Right atrium auricular region (tissue), 2 donors: ENCODE measurements at regions not wholly inside any gene's neighbourhood (a gene's known extent, or its start where the extent isn't known, plus 50 kb on each side); places are given as distances from the start of the nearest gene placed in this dataset.
"Not testable (repeated sequence)": the region's sequence is repeated elsewhere in the genome, so short reads cannot be mapped to it uniquely, and the experiment has no call there.

Experiments used
- DNase-seq: peaks from one replicate; pipeline ENCODE4 v3.0.0-alpha.2; 2019; ENCODE audit warnings: low spot score
- H3K27ac ChIP-seq, 2 donors: fragments of 200-600 bp; sonication (generic); 1 replicate in 1 of 2; 2 replicates in 1 of 2; pipeline ENCODE4 v1.5.1; 2016 to 2019
- H3K27me3 ChIP-seq, 2 donors: fragments of 200-600 bp; sonication (generic); one replicate each; pipeline versions ENCODE4 v1.5.1 to v1.6.0; 2017 to 2019
- H3K36me3 ChIP-seq: fragments of 200-600 bp; sonication (generic); one replicate; pipeline ENCODE4 v1.5.1; 2016
- H3K4me1 ChIP-seq, 2 donors: fragments of 200-600 bp; sonication (generic); one replicate each; pipeline versions ENCODE4 v1.5.1 to v1.6.0; 2017 to 2019
- H3K4me3 ChIP-seq, 2 donors: fragments of 200-600 bp; sonication (generic); 1 replicate in 1 of 2; 2 replicates in 1 of 2; pipeline ENCODE4 v1.5.1; 2017 to 2019; ENCODE audit warnings: mild to moderate bottlenecking in 1 of 2, moderate library complexity in 1 of 2
- H3K9me3 ChIP-seq, 2 donors: fragments of 200-600 bp; sonication (generic); one replicate each; pipeline ENCODE4 v1.5.1; 2019
- CTCF ChIP-seq, 2 donors: fragments of 200-600 bp; sonication (generic); IDR thresholded peaks; one replicate each; pipeline ENCODE4 v1.5.1; 2019; ENCODE audit warnings: antibody characterized with exemption in 2 of 2

DNA sequence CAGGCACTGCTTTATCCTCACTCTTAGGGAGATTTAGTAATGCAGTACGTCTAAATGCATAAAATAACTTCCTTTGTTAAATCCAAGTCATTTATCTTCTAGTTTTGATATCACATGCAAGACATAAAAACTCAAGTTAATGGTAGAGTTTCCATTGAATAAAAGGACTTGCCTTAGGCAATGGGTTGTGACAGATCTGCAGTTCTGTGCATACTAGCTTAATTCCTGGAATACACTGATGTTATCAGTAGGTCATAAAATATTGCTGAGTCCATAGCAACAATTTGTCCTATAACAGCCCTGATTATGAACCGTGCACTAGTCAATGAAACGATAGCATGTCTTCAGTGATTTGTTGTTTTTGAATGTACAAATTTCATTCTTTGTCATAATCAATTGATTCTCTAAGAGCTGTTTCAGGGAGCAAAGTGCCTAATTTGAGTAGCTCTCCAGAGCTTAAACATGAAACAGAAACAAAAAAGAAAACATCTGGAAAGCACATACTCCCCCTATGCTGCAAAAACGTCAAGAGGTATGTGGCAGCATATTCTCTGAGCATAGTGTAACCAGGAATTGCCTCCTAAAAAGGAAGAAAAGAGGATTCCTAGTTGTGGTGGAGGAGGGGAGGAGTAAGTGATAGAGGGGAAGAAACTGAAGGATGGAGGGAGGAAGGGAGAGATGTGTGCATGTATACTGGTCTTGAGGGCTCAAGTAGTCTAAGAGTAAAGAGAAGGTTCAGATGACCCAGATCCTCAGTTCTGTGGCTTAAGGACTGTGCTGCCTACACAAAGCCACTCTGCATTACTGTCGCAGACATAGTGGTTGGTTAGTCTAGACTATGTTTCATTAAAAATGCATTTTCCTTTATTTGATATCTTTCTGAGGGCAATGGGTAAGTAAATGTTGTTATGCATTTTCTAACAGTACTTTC, 589.2 kb downstream of the PRR16 start:
- Histone ChIP-seq H3K27me3 (no peaks in the 10 kb centered on the region), H3K36me3 (no peaks in the 10 kb centered on the region), H3K4me1 (no peaks in the 10 kb centered on the region), H3K4me3 (no peak overlapping the region), H3K27ac (no peak overlapping the region), H3K9me3 (no peaks in the 10 kb centered on the region)
- no peak for DNase-seq
- no peak for TF ChIP-seq CTCF (IDR thresholded peaks at IDR 0.05)

GRCh38 chr5:121055586-121055985, 591.5 kb downstream of the PRR16 start:
- no peak for DNase-seq
- Histone ChIP-seq H3K4me1 (no peaks in the 10 kb centered on the region), H3K27me3 (no peaks in the 10 kb centered on the region), H3K27ac (no peak overlapping the region), H3K36me3 (no peaks in the 10 kb centered on the region), H3K9me3 (no peaks in the 10 kb centered on the region), H3K4me3 (no peak overlapping the region)
- no peak for TF ChIP-seq CTCF (IDR thresholded peaks at IDR 0.05)

DNA sequence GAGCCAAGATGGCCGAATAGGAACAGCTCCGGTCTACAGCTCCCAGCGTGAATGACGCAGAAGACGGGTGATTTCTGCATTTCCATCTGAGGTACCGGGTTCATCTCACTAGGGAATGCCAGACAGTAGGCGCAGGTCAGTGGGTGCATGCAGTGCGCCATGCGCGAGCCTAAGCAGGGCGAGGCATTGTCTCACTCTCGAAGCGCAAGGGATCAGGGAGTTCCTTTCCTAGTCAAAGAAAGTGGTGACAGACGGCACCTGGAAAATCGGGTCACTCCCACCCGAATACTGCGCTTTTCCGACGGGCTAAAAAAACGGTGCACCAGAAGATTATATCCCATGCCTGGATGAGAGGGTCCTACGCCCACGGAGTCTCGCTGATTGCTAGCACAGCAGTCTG, 600.1 kb downstream of the PRR16 start:
- DNase-seq, H3K27ac ChIP-seq, H3K9me3 ChIP-seq, H3K4me3 ChIP-seq, H3K4me1 ChIP-seq, H3K36me3 ChIP-seq, H3K27me3 ChIP-seq: not testable (repeated sequence)

DNA sequence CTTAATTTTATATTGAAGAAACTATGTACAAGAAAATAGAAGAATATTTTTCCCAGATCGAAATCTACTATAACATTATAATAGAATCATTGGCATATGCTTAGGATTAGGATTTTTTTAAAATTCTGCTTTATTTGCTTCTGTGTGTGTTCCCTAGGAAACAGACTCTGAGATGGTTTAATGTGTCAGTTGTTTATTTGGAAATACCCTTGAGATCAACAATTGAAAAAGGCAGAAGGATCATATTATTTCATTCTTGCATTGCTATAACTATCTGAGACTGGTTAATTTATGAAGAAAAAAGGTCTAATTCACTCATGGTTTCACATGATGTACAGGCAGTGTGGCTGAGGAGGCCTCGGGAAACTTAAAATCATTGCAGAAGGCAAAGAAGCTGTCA, 622.6 kb downstream of the PRR16 start:
- Histone ChIP-seq H3K4me3 (no peak overlapping the region), H3K9me3 (no peaks in the 10 kb centered on the region), H3K27me3 (no peaks in the 10 kb centered on the region), H3K36me3 (no peaks in the 10 kb centered on the region), H3K4me1 (no peaks in the 10 kb centered on the region), H3K27ac (no peak overlapping the region)
- TF ChIP-seq CTCF (IDR thresholded peaks at IDR 0.05), result no peak
- DNase-seq, result no peak

- no peak overlapping the region for H3K4me3 ChIP-seq
- H3K9me3 ChIP-seq, result no peaks in the 10 kb centered on the region
- no peak for DNase-seq
- TF ChIP-seq CTCF (IDR thresholded peaks at IDR 0.05), result no peak
- no peaks in the 10 kb centered on the region for H3K4me1 ChIP-seq
- no peaks in the 10 kb centered on the region for H3K36me3 ChIP-seq
- no peaks in the 10 kb centered on the region for H3K27me3 ChIP-seq
- no peak overlapping the region for H3K27ac ChIP-seq
Observed at GRCh38 chr5:121087560-121087959, 623.5 kb downstream of the PRR16 start.

- Histone ChIP-seq H3K4me1 (no peaks in the 10 kb centered on the region), H3K9me3 (no peaks in the 10 kb centered on the region), H3K27me3 (no peaks in the 10 kb centered on the region), H3K4me3 (no peak overlapping the region), H3K36me3 (no peaks in the 10 kb centered on the region), H3K27ac (no peak overlapping the region)
- no peak for TF ChIP-seq CTCF (IDR thresholded peaks at IDR 0.05)
- DNase-seq, result no peak
Observed at GRCh38 chr5:121088341-121088740, 624.2 kb downstream of the PRR16 start.
